ENCODE measurements at regions not wholly inside any gene's neighbourhood (a gene's known extent, or its start where the extent isn't known, plus 50 kb on each side); places are given as distances from the start of the nearest gene placed in this dataset.
"Not testable (repeated sequence)": the region's sequence is repeated elsewhere in the genome, so short reads cannot be mapped to it uniquely, and the experiment has no call there.

DNA sequence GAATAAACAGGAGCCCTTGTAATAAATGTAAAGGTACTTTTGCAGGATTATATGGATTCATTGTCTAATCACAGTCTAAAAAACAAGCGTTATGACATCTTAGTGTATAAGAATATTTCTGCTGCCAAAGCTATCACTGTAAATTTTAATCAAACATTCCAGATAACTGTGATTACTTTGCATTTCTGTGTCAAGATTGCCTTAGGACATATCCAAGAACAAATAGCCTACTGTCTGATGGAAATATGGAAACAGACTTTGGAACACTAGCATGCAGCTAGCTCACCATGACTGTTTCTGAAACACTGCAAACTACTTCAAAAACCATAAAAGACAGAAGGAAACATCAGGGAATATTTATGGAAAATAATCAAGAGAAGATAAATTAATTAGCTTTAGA, 248.7 kb upstream of the ASCC3 start:
- Histone ChIP-seq H3K9me3 (ENCODE audit: control insufficient read depth, insufficient read depth, low read length) (no peaks in the 10 kb centered on the region), H3K27ac (ENCODE audit: low read depth, low read length) (no peak overlapping the region), H3K79me2 (ENCODE audit: control insufficient read depth, low read length) (no peaks in the 10 kb centered on the region), H3K4me3 (ENCODE audit: low read length) (no peak overlapping the region), H4K20me1 (ENCODE audit: control insufficient read depth, insufficient read depth, low read depth, low read length) (no peaks in the 10 kb centered on the region), H3F3A (ENCODE audit: control insufficient read depth, insufficient read depth) (no peaks in the 10 kb centered on the region), H3K27me3 (ENCODE audit: control insufficient read depth, low read length) (no peaks in the 10 kb centered on the region), H3K9me2 (replicated peaks; ENCODE audit: control insufficient read depth, low read length) (no peaks in the 10 kb centered on the region), H3K4me1 (ENCODE audit: control insufficient read depth, low read length) (no peaks in the 10 kb centered on the region), H3K36me3 (ENCODE audit: control insufficient read depth, low read length) (no peaks in the 10 kb centered on the region), H3K4me2 (ENCODE audit: low read length) (no peak overlapping the region)
- TF ChIP-seq, protein P1, sequence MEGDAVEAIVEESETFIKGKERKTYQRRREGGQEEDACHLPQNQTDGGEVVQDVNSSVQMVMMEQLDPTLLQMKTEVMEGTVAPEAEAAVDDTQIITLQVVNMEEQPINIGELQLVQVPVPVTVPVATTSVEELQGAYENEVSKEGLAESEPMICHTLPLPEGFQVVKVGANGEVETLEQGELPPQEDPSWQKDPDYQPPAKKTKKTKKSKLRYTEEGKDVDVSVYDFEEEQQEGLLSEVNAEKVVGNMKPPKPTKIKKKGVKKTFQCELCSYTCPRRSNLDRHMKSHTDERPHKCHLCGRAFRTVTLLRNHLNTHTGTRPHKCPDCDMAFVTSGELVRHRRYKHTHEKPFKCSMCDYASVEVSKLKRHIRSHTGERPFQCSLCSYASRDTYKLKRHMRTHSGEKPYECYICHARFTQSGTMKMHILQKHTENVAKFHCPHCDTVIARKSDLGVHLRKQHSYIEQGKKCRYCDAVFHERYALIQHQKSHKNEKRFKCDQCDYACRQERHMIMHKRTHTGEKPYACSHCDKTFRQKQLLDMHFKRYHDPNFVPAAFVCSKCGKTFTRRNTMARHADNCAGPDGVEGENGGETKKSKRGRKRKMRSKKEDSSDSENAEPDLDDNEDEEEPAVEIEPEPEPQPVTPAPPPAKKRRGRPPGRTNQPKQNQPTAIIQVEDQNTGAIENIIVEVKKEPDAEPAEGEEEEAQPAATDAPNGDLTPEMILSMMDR (IDR thresholded peaks at IDR 0.05; ENCODE audit: low read depth, low read length, poor library complexity, severe bottlenecking): no peak
- no peak for TF ChIP-seq EZH2phosphoT487 (IDR thresholded peaks at IDR 0.05; ENCODE audit: borderline replicate concordance, low read length)

GRCh38 chr6:101146389-101146788, 247.1 kb upstream of the GRIK2 start:
- no peak overlapping the region for H3K4me3 ChIP-seq (ENCODE audit: low read length)
- no peaks in the 10 kb centered on the region for H3K9me2 ChIP-seq (replicated peaks; ENCODE audit: control insufficient read depth, low read length)
- H3K79me2 ChIP-seq (ENCODE audit: control insufficient read depth, low read length): no peaks in the 10 kb centered on the region
- no peaks in the 10 kb centered on the region for H3K9me3 ChIP-seq (ENCODE audit: control insufficient read depth, insufficient read depth, low read length)
- no peaks in the 10 kb centered on the region for H3F3A ChIP-seq (ENCODE audit: control insufficient read depth, insufficient read depth)
- no peaks in the 10 kb centered on the region for H4K20me1 ChIP-seq (ENCODE audit: control insufficient read depth, insufficient read depth, low read depth, low read length)
- H3K4me2 ChIP-seq (ENCODE audit: low read length): no peak overlapping the region
- no peaks in the 10 kb centered on the region for H3K4me1 ChIP-seq (ENCODE audit: control insufficient read depth, low read length)
- H3K27me3 ChIP-seq (ENCODE audit: control insufficient read depth, low read length): no peaks in the 10 kb centered on the region
- no peaks in the 10 kb centered on the region for H3K36me3 ChIP-seq (ENCODE audit: control insufficient read depth, low read length)
- H3K27ac ChIP-seq (ENCODE audit: low read depth, low read length): no peak overlapping the region
- TF ChIP-seq EZH2phosphoT487 (IDR thresholded peaks at IDR 0.05; ENCODE audit: borderline replicate concordance, low read length): no peak
- TF ChIP-seq, protein P1 (IDR thresholded peaks at IDR 0.05; ENCODE audit: low read depth, low read length, poor library complexity, severe bottlenecking): no peak

DNA sequence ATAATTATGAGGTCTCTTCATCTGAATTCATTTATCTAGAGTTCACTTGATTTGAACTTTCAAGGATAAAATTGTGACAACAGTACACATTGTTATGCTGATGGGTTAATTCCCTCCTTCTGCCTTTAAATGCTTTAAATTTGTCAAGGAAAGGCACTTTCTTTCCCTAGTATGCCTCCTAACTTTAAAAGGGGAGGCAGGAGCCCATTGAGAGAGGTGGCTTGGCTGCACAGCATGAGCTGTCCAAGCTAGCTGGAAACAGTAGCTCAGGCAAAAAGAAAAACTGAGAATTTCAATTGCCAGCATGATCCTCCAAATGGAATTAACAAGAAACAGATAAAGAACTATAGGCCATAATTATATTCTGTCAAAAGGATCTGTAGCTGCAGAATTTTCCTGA, 243.3 kb upstream of the GRIK2 start:
- no peak overlapping the region for H3K4me2 ChIP-seq (ENCODE audit: low read length)
- no peaks in the 10 kb centered on the region for H3K79me2 ChIP-seq (ENCODE audit: control insufficient read depth, low read length)
- TF ChIP-seq, protein P1 (IDR thresholded peaks at IDR 0.05; ENCODE audit: low read depth, low read length, poor library complexity, severe bottlenecking): no peak
- TF ChIP-seq EZH2phosphoT487 (IDR thresholded peaks at IDR 0.05; ENCODE audit: borderline replicate concordance, low read length): no peak
- H3K4me3 ChIP-seq (ENCODE audit: low read length): no peak overlapping the region
- no peaks in the 10 kb centered on the region for H3K27me3 ChIP-seq (ENCODE audit: control insufficient read depth, low read length)
- no peaks in the 10 kb centered on the region for H3K36me3 ChIP-seq (ENCODE audit: control insufficient read depth, low read length)
- H3F3A ChIP-seq (ENCODE audit: control insufficient read depth, insufficient read depth): no peaks in the 10 kb centered on the region
- H3K27ac ChIP-seq (ENCODE audit: low read depth, low read length): no peak overlapping the region
- no peaks in the 10 kb centered on the region for H3K9me2 ChIP-seq (replicated peaks; ENCODE audit: control insufficient read depth, low read length)
- no peaks in the 10 kb centered on the region for H3K4me1 ChIP-seq (ENCODE audit: control insufficient read depth, low read length)
- H4K20me1 ChIP-seq (ENCODE audit: control insufficient read depth, insufficient read depth, low read depth, low read length): no peaks in the 10 kb centered on the region
- no peaks in the 10 kb centered on the region for H3K9me3 ChIP-seq (ENCODE audit: control insufficient read depth, insufficient read depth, low read length)

DNA sequence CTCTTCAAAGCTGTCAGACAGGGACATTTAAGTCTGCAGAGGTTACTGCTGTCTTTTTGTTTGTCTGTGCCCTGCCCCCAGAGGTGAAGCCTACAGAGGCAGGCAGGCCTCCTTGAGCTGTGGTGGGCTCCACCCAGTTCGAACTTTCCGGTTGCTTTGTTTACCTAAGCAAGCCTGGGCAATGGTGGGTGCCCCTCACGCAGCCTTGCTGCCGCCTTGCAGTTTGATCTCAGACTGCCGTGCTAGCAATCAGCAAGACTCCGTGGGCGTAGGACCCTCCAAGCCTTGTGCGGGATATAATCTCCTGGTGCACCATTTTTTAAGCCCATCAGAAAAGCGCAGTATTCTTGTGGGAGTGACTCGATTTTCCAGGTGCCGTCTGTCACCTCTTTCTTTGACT, 235.9 kb upstream of the GRIK2 start:
- H3K9me2 ChIP-seq (replicated peaks; ENCODE audit: control insufficient read depth, low read length); H4K20me1 ChIP-seq (ENCODE audit: control insufficient read depth, insufficient read depth, low read depth, low read length); H3K27me3 ChIP-seq (ENCODE audit: control insufficient read depth, low read length); H3K4me2 ChIP-seq (ENCODE audit: low read length); H3K79me2 ChIP-seq (ENCODE audit: control insufficient read depth, low read length); H3K4me3 ChIP-seq (ENCODE audit: low read length); H3K36me3 ChIP-seq (ENCODE audit: control insufficient read depth, low read length); H3K4me1 ChIP-seq (ENCODE audit: control insufficient read depth, low read length); H3K9me3 ChIP-seq (ENCODE audit: control insufficient read depth, insufficient read depth, low read length); H3K27ac ChIP-seq (ENCODE audit: low read depth, low read length); H3F3A ChIP-seq (ENCODE audit: control insufficient read depth, insufficient read depth): not testable (repeated sequence)
